ENCODE measurements at regions not wholly inside any gene's neighbourhood (a gene's known extent, or its start where the extent isn't known, plus 50 kb on each side); places are given as distances from the start of the nearest gene placed in this dataset.

- Mint-ChIP-seq H3K36me3 (ENCODE audit: low read depth, unreplicated experiment) (no peaks in the 10 kb centered on the region), H3K9me3 (ENCODE audit: unreplicated experiment) (no peaks in the 10 kb centered on the region), H3K27me3 (ENCODE audit: unreplicated experiment) (no peaks in the 10 kb centered on the region), H3K4me1 (ENCODE audit: unreplicated experiment) (no peaks in the 10 kb centered on the region), H3K27ac (ENCODE audit: unreplicated experiment) (no peak overlapping the region), H3K4me3 (ENCODE audit: unreplicated experiment) (no peak overlapping the region)
- DNase-seq (ENCODE audit: low spot score): no peak
- no peak for TF ChIP-seq CTCF (IDR thresholded peaks at IDR 0.05; ENCODE audit: unreplicated experiment)
These were observed 484.2 kb upstream of the PTPRD start for GRCh38 chr9:11097020-11097419.

GRCh38 chr9:11103525-11103924 lies 490.7 kb upstream of the PTPRD start:
- no peak overlapping the region for H3K27ac Mint-ChIP-seq (ENCODE audit: unreplicated experiment)
- no peaks in the 10 kb centered on the region for H3K27me3 Mint-ChIP-seq (ENCODE audit: unreplicated experiment)
- no peaks in the 10 kb centered on the region for H3K36me3 Mint-ChIP-seq (ENCODE audit: low read depth, unreplicated experiment)
- no peak for DNase-seq (ENCODE audit: low spot score)
- H3K9me3 Mint-ChIP-seq (ENCODE audit: unreplicated experiment): no peaks in the 10 kb centered on the region
- no peaks in the 10 kb centered on the region for H3K4me1 Mint-ChIP-seq (ENCODE audit: unreplicated experiment)
- no peak overlapping the region for H3K4me3 Mint-ChIP-seq (ENCODE audit: unreplicated experiment)
- TF ChIP-seq CTCF (IDR thresholded peaks at IDR 0.05; ENCODE audit: unreplicated experiment): no peak

- Mint-ChIP-seq H3K36me3 (ENCODE audit: low read depth, unreplicated experiment) (no peaks in the 10 kb centered on the region), H3K9me3 (ENCODE audit: unreplicated experiment) (peaks cover 4% of the 10 kb centered on the region), H3K27ac (ENCODE audit: unreplicated experiment) (no peak overlapping the region), H3K27me3 (ENCODE audit: unreplicated experiment) (no peaks in the 10 kb centered on the region), H3K4me1 (ENCODE audit: unreplicated experiment) (no peaks in the 10 kb centered on the region), H3K4me3 (ENCODE audit: unreplicated experiment) (no peak overlapping the region)
- DNase-seq (ENCODE audit: low spot score): no peak
- no peak for TF ChIP-seq CTCF (IDR thresholded peaks at IDR 0.05; ENCODE audit: unreplicated experiment)
These were observed 494.4 kb upstream of the PTPRD start for GRCh38 chr9:11107196-11107595.

DNA sequence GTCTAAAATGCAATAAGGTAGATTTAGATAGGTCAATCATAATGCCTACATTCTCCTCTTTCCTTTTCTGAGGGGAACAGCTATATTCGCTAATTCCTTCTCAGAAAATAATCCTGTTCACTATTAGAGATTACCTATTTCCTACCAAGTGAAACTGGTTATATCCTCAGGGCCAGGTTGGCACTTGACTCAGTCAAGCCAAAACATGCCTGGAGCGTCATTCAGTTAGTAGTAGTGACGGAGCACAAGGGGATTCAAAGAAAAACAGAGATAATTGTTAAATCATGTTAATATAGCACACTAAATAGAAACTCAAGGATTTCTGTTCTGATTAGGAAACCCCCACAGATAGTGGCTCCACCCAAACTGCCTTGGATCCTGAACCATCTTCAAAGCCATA lies 515.4 kb upstream of the PTPRD start:
- Mint-ChIP-seq H3K4me1 (ENCODE audit: unreplicated experiment) (no peaks in the 10 kb centered on the region), H3K9me3 (ENCODE audit: unreplicated experiment) (no peaks in the 10 kb centered on the region)
- no peak for TF ChIP-seq CTCF (IDR thresholded peaks at IDR 0.05; ENCODE audit: unreplicated experiment)

DNA sequence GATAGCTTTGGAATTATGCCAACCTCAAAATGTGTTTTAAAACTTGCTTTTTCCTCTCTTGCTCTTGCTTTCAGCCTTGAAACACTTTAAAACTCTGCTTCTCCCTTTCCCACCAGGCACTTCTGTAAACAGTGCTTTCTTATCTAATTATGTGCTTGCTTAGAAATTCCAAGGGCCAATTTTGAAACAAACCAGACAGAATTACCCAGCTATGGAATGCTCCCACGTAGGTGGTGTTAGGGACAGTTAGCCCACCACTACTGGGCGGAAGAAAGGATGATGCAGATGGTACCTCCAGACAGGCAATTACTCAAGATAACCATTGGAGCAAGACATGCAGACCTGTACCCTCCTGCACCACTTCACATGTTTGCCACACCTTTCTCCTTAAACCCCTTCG lies 523.0 kb upstream of the PTPRD start:
- Mint-ChIP-seq H3K36me3 (ENCODE audit: low read depth, unreplicated experiment) (no peaks in the 10 kb centered on the region), H3K27ac (ENCODE audit: unreplicated experiment) (no peak overlapping the region), H3K27me3 (ENCODE audit: unreplicated experiment) (no peaks in the 10 kb centered on the region), H3K9me3 (ENCODE audit: unreplicated experiment) (no peaks in the 10 kb centered on the region), H3K4me1 (ENCODE audit: unreplicated experiment) (no peaks in the 10 kb centered on the region), H3K4me3 (ENCODE audit: unreplicated experiment) (no peak overlapping the region)
- DNase-seq (ENCODE audit: low spot score): no peak
- TF ChIP-seq CTCF (IDR thresholded peaks at IDR 0.05; ENCODE audit: unreplicated experiment): no peak

More for the DNA sequence above, 515.4 kb upstream of the PTPRD start:
- Mint-ChIP-seq H3K36me3 (ENCODE audit: low read depth, unreplicated experiment) (no peaks in the 10 kb centered on the region), H3K27me3 (ENCODE audit: unreplicated experiment) (peaks cover 2% of the 10 kb centered on the region), H3K27ac (ENCODE audit: unreplicated experiment) (no peak overlapping the region), H3K4me3 (ENCODE audit: unreplicated experiment) (no peak overlapping the region)
- DNase-seq (ENCODE audit: low spot score): no peak
